HG02943 (cell line): ENCODE measurements at regions not wholly inside any gene's neighbourhood (a gene's known extent, or its start where the extent isn't known, plus 50 kb on each side); places are given as distances from the start of the nearest gene placed in this dataset.
"Not testable (repeated sequence)": the region's sequence is repeated elsewhere in the genome, so short reads cannot be mapped to it uniquely, and the experiment has no call there.

ENCODE experiments used
- ATAC-seq: cut with Tn5 transposase; IDR thresholded peaks from one replicate; pipeline ENCODE4 v1.9.1; 2021; ENCODE audit warnings: mild to moderate bottlenecking, low read depth, moderate library complexity; ENCODE audit not compliant: unreplicated experiment

- no peak for ATAC-seq
Observed at GRCh38 chrX:40418813-40419195, 162.0 kb upstream of the ATP6AP2 start.

GRCh38 chrX:40418146-40418812 lies 162.5 kb upstream of the ATP6AP2 start:
- ATAC-seq = no peak

- ATAC-seq = no peak
Observed at GRCh38 chrX:40415675-40416074, 165.1 kb upstream of the ATP6AP2 start.

GRCh38 chrX:40414335-40414734 lies 166.4 kb upstream of the ATP6AP2 start:
- ATAC-seq = no peak

- ATAC-seq = no peak
Observed at GRCh38 chrX:40411340-40412111, 169.2 kb upstream of the ATP6AP2 start.

GRCh38 chrX:40410859-40411258 lies 169.9 kb upstream of the ATP6AP2 start:
- no peak for ATAC-seq

- no peak for ATAC-seq
Observed at GRCh38 chrX:40406330-40406859, 174.4 kb upstream of the ATP6AP2 start.

GRCh38 chrX:40405399-40405798 lies 175.4 kb upstream of the ATP6AP2 start:
- no peak for ATAC-seq

GRCh38 chrX:40403757-40404156 lies 177.0 kb upstream of the ATP6AP2 start:
- ATAC-seq = no peak

- ATAC-seq = no peak
Observed at GRCh38 chrX:40402831-40403533, 177.8 kb upstream of the ATP6AP2 start.

GRCh38 chrX:40395102-40395501 lies 185.7 kb upstream of the ATP6AP2 start:
- ATAC-seq = no peak

GRCh38 chrX:40394302-40394701 lies 186.5 kb upstream of the ATP6AP2 start:
- no peak for ATAC-seq

GRCh38 chrX:40392599-40392998 lies 188.2 kb upstream of the ATP6AP2 start:
- ATAC-seq = no peak

GRCh38 chrX:40391662-40392061 lies 189.1 kb upstream of the ATP6AP2 start:
- no peak for ATAC-seq

GRCh38 chrX:40389555-40389954 lies 191.2 kb upstream of the ATP6AP2 start:
- no peak for ATAC-seq

- ATAC-seq = no peak
Observed at GRCh38 chrX:40388441-40388840, 192.3 kb upstream of the ATP6AP2 start.

GRCh38 chrX:40387869-40388268 lies 192.9 kb upstream of the ATP6AP2 start:
- not testable (repeated sequence) for ATAC-seq

GRCh38 chrX:40387311-40387710 lies 193.5 kb upstream of the ATP6AP2 start:
- ATAC-seq = not testable (repeated sequence)

- ATAC-seq = no peak
Observed at GRCh38 chrX:40385682-40386081, 195.1 kb upstream of the ATP6AP2 start.

GRCh38 chrX:40385256-40385655 lies 195.5 kb upstream of the ATP6AP2 start:
- ATAC-seq = no peak

GRCh38 chrX:40383969-40384368 lies 196.8 kb upstream of the ATP6AP2 start:
- ATAC-seq = no peak
